ELR (cell line): ENCODE measurements at regions not wholly inside any gene's neighbourhood (a gene's known extent, or its start where the extent isn't known, plus 50 kb on each side); places are given as distances from the start of the nearest gene placed in this dataset.
"Not testable (repeated sequence)": the region's sequence is repeated elsewhere in the genome, so short reads cannot be mapped to it uniquely, and the experiment has no call there.

Source experiments
- DNase-seq: peaks from one replicate; pipeline ENCODE4 v3.0.0-alpha.2; 2015; ENCODE audit warnings: low read depth

DNA sequence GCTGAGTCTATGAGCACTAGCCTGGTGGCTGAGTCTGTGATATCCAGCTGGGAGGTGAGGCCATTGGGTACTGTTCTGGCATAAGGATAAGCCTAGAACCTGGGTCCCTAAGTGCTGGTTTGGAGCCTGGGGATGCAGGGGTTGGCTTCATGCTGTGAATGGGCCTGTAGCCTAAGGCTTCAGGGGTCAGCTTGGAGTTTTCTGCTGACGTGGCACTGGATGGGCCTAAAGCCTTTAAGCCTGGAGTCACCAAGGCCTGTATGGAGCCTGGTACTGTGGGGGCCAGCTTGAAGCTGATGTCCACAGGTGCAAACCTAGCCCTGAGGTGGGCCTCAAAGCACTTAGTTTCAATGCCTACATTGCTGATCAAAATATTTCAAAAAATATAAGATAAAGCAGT is 979.6 kb upstream of the POU3F4 start:
- no peak for DNase-seq

DNA sequence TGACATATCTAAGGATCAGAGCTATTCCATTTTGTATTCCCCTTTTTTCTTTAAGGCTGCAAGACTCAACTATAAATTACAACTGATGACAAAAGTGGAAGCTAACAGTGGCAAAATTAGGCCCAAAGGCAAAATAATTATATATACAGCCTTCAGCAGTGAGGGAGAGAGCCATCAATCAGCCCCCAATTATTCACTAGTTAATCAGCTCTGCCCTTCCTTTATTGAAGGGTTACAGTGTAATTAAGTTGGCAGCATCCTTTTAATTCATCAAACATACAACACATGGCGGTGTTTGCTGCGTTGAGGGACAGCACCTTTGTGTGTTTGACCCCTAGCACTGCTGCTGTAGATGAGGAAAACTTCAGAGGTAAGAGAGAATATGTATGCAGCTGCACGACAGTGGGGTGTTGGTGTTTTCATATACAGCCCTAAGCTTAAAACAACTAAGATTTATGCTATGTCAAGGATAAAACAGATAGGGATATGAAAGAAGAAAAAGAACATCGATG is 973.9 kb upstream of the POU3F4 start:
- DNase-seq: no peak

- not testable (repeated sequence) for DNase-seq
Measured at GRCh38 chrX:82537205-82537604, 970.9 kb upstream of the POU3F4 start.

DNA sequence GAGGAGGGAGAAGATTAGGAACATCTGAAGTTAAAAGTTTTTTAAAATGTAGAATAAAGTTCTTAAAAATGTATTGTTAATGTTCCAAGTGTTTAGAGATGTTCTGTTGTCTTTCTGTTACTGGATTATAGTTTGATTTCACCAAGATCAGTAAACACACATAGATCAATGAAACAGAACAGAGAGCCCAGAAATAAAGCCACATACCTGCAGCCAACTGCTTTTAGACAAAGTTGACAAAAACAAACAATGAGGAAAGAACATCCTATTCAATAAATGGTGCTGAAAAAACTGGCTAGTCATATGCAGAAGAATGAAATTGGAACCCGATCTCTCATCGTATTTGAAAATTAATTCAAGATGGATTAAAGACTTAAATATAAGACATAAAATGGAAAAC is 966.3 kb upstream of the POU3F4 start:
- DNase-seq: no peak

GRCh38 chrX:82552201-82552600 is 955.9 kb upstream of the POU3F4 start:
- not testable (repeated sequence) for DNase-seq

GRCh38 chrX:82556588-82556987 is 951.5 kb upstream of the POU3F4 start:
- DNase-seq: no peak

GRCh38 chrX:82585868-82586267 is 922.2 kb upstream of the POU3F4 start:
- DNase-seq: no peak

DNA sequence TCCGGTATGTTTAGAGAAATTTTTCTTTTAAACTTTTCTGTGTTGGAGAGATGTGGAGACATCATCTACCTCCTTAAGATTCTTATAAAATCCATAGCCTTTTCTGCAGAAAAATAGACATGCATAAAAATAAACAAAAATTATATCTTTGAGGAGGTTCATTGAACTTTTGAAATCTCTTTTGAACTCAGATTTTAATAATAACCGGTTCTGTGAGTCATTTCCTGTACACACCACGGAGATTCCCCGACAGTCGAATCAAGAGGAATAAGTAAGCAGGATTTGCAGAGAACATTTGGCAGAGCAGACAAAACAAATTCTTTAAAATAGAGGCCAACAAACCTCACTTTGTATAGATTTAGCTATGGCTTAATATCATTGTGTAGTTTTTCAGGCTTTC is 918.7 kb upstream of the POU3F4 start:
- DNase-seq: no peak

DNA sequence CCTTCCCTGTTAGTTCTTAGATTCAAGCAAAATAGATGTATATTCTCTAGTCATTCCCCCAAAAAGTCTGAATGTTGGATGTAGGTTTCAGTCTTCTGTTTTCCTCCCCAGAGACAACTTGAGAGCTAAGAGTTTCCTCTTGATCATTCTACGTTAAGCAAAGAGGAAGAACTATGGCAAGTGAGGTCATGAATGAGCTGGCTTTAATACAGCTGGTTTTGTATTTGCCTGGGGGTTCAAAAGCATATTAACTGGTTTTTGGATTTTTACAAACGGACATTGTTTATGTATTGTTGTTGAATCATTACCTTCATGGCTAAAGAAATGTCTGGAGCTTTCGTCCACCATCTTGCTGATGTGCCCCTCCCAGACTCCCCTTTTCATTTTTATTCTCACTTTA is 916.7 kb upstream of the POU3F4 start:
- DNase-seq: no peak

DNA sequence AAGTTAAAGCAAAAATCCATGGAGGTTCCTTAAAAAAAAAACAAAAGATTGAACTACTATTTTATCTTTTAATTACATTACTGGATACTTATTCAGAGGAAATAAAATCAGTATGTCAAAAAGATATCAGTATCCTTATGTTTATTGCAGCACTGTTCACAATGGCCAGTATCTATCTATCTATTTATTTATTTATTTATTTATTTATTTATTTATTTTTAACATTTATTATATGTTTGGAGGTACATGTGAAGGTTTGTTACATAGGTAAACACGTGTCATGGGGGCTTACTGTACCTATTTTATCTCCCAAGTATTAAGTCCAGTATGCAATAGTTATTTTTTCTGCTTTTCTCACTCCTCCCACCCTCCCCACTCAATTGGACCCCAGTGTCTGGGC is 881.1 kb upstream of the POU3F4 start:
- DNase-seq: no peak

- DNase-seq: no peak
Measured at GRCh38 chrX:82627568-82627967, 880.5 kb upstream of the POU3F4 start.

DNA sequence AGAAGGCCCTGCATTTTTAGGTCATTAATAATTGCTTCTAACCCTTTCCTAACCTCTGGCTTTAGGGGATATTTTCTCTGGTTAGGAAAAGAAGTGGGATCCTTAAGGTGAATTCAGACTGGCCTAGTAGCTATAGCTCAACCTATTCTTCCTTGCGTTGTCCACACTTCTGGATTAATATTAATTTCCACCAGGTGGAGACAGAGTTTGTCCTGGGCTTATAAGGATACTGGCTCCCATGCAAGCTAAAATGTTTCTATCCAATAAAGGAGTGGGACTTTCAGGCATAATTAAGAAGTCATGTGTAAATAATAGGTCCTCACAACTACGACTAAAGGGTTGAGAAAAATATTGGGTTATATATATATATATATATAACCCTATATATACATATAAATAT is 860.0 kb upstream of the POU3F4 start:
- no peak for DNase-seq

DNA sequence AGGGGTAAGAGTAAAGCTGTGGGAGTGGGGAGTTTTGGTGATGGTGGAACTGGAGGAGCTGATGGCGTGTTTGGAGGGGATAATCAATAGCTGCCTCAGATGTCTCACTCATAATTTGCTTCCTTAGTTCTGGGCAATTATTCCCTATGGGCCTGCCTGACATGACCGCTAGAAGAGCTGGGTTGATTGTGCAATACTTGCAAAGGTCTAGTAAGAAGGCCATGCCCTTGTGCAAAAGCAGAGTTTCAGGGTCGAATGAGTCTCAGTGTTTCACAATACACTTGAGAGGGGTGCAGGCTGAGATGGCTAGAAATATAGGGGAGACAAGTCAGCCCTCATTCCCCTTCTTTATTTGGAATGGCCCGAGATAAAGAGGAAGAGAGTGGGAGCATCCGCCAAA is 858.4 kb upstream of the POU3F4 start:
- no peak for DNase-seq

- DNase-seq: no peak
Measured at GRCh38 chrX:82658492-82658891, 849.6 kb upstream of the POU3F4 start.

- DNase-seq: no peak
Measured at GRCh38 chrX:82666355-82666754, 841.7 kb upstream of the POU3F4 start.

DNA sequence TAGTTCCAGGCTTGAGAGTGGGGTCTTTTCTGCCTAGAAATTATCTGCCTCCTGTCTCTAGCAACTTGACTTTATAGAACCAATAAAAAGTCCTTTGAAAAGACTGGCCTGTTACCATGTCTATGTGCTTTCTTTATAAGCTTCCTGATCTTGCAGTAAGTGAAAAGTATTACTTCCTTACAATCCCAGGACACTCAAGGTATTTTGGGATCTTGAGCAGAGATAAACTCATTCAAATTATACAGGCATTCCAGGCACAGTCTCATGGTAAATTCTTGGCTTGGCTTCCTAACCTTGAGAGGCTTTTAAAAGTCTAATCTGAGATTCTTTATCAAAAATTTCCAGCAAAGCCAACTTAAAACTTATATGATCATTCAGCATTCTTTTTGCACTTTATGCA is 833.0 kb upstream of the POU3F4 start:
- no peak for DNase-seq

DNA sequence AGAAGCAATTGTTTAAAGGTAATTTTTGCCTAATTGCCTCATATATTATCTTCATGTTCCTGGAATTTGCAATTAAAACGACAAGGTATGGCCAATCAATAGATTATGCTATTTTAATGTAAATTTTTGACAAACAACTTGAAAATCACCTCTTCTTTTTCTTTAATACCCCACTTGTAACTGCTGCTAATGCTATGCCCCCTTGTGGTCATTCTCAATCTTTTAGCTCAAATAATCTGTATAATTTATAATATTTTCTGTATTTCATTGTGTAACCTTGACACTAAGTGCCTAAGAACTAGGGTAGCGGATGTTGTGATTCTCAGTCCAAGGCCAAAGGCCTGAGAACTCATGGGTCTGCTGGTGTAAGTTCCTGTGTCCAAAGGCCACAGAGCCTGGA is 831.7 kb upstream of the POU3F4 start:
- no peak for DNase-seq

- DNase-seq: no peak
Measured at GRCh38 chrX:82677286-82677685, 830.8 kb upstream of the POU3F4 start.

GRCh38 chrX:82692991-82693390 is 815.1 kb upstream of the POU3F4 start:
- DNase-seq: no peak

GRCh38 chrX:82695066-82695465 is 813.0 kb upstream of the POU3F4 start:
- DNase-seq: no peak

- no peak for DNase-seq
Measured at GRCh38 chrX:82703551-82703950, 804.5 kb upstream of the POU3F4 start.

GRCh38 chrX:82711457-82711856 is 796.6 kb upstream of the POU3F4 start:
- no peak for DNase-seq

- no peak for DNase-seq
Measured at GRCh38 chrX:82721891-82722290, 786.2 kb upstream of the POU3F4 start.

DNA sequence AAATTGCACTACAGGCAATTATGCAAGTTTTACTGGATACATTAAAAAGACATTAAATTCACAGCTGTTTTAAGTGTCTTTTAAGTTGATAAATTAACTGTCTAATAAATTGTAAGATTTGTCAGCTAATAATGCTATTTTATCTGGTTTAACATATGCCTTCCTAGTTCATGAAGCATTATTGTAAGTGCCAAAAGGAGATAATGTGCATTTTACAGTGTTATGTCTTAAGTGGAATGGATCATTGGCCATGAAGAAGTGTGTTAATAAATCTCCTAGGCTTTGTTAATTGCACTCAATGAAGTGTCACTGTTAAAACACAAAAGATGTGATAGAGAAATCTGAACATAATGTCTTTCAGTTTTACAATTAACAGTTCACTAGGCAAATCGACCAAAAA is 784.3 kb upstream of the POU3F4 start:
- DNase-seq: no peak

DNA sequence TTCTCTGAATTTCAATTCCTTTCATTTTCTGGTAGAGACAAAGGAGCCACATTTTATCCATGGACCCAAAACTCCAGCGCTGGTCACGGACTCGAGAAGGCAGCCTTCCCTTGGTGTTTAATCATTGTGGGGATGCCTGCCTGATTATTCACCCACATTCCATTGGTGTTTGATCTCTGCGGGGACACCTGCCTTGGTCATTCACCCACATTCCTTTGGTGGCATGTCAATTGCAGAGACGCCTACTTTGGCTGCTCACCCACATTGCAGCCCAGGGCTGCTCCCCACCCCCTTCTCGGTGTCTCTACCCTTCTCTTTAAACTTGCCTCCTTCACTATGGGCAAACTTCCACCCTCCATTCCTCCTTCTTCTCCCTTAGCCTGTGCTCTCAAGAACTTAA is 780.7 kb upstream of the POU3F4 start:
- DNase-seq: not testable (repeated sequence)
